Caco-2 (cell line): ENCODE measurements at regions not wholly inside any gene's neighbourhood (a gene's known extent, or its start where the extent isn't known, plus 50 kb on each side); places are given as distances from the start of the nearest gene placed in this dataset.

Experiments
- BruUV-seq: library from RNA; stranded (reverse); fragments of 400-500 nt; replicated peaks from 2 replicates; lab custom pipeline; 2021; lab: Mats Ljungman, UMichigan
- CTCF ChIA-PET: fragments of 300-600 bp; sonication (Branson Sonifier 250); formaldehyde crosslinking; loops from one replicate; lab custom pipeline; 2022; ENCODE audit warnings: antibody characterized with exemption; lab: Charles Lee
- POLR2A ChIA-PET: fragments of 300-600 bp; sonication (Branson Sonifier 250); formaldehyde crosslinking; loops from one replicate; lab custom pipeline; 2022; ENCODE audit warnings: antibody characterized with exemption; lab: Charles Lee
- DNase-seq, 2 experiments: peaks; one replicate each; pipeline versions ENCODE4 v3.0.0 to v3.0.0-alpha.2; 2020 to 2022
- H3K27me3 ChIP-seq: replicated peaks from 2 replicates; pipeline ENCODE4 v1.6.0; 2011; ENCODE audit warnings: low read length; ENCODE audit not compliant: control insufficient read depth, insufficient read depth
- H3K36me3 ChIP-seq: 2 replicates; pipeline ENCODE4 v1.5.1; 2011; ENCODE audit warnings: low read length; ENCODE audit not compliant: control insufficient read depth, insufficient read depth
- H3K4me1 ChIP-seq: fragments of 250-450 bp; sonication (Bioruptor Pico); 2 replicates; pipeline ENCODE4 v1.5.1; 2020; ENCODE audit warnings: mild to moderate bottlenecking
- H3K4me3 ChIP-seq: 2 replicates; pipeline ENCODE4 v1.5.1; 2011; ENCODE audit warnings: low read depth, mild to moderate bottlenecking, control low read depth, low read length
- H3K9me3 ChIP-seq: fragments of 250-450 bp; sonication (Bioruptor Pico); 2 replicates; pipeline ENCODE4 v1.5.1; 2020; ENCODE audit warnings: mild to moderate bottlenecking, moderate library complexity
- H3K27ac Mint-ChIP-seq: one replicate; pipeline ENCODE4 v1.8.0; 2022; ENCODE audit warnings: mixed read lengths; ENCODE audit not compliant: unreplicated experiment
- H3K27me3 Mint-ChIP-seq: one replicate; pipeline ENCODE4 v1.8.0; 2022; ENCODE audit warnings: mixed read lengths; ENCODE audit not compliant: insufficient read depth, unreplicated experiment
- H3K36me3 Mint-ChIP-seq: one replicate; pipeline ENCODE4 v1.8.0; 2022; ENCODE audit warnings: mild to moderate bottlenecking, mixed read lengths; ENCODE audit not compliant: insufficient read depth, unreplicated experiment
- H3K4me1 Mint-ChIP-seq: one replicate; pipeline ENCODE4 v1.8.0; 2022; ENCODE audit warnings: low read depth, mixed read lengths; ENCODE audit not compliant: unreplicated experiment
- H3K4me3 Mint-ChIP-seq: one replicate; pipeline ENCODE4 v1.8.0; 2022; ENCODE audit warnings: mild to moderate bottlenecking, moderate library complexity, mixed read lengths; ENCODE audit not compliant: unreplicated experiment
- H3K9me3 Mint-ChIP-seq: one replicate; pipeline ENCODE4 v1.8.0; 2022; ENCODE audit warnings: mixed read lengths; ENCODE audit not compliant: unreplicated experiment
- intact Hi-C: fragments of 100-400 bp; cut with micrococcal nuclease; formaldehyde crosslinking; loops from one replicate; pipeline ENCODE4 v1.10.0; 2022; ENCODE audit not compliant: unreplicated experiment
- TF ChIP-seq, protein P1 (sequence below), 2 experiments: fragments of 200-600 bp in 1 of 2; IDR thresholded peaks; 1 replicate in 1 of 2; 2 replicates in 1 of 2; pipeline versions ENCODE4 v1.5.1 to v1.8.0; 2011 to 2022; ENCODE audit warnings: antibody characterized with exemption in 1 of 2, control low read depth in 1 of 2, inconsistent platforms in 1 of 2, low read depth in 1 of 2, low read length in 1 of 2, mild to moderate bottlenecking in 1 of 2, moderate library complexity in 1 of 2; ENCODE audit not compliant: insufficient read depth in 1 of 2, severe bottlenecking in 1 of 2, unreplicated experiment in 1 of 2

DNA sequence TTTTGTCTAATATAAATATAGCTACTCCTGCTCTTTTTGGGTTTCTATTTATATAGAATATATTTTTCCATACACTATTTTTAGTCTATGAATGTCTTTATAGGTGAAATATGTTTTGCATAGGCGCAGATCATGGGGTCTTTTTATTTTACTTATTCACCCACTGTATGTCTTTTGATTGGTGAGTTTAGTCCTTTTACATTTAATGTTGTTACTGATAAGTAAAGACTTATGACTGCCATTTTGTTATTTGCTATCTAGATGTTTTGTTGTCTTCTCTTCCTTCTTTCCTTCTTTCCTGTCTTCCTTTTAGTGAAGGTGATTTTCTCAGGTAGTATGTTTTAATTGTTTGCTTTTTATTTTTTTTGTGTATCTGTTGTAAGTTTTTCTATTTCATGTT lies 276.8 kb upstream of the CNTNAP2 start:
- no peaks in the 10 kb centered on the region for H3K9me3 Mint-ChIP-seq

DNA sequence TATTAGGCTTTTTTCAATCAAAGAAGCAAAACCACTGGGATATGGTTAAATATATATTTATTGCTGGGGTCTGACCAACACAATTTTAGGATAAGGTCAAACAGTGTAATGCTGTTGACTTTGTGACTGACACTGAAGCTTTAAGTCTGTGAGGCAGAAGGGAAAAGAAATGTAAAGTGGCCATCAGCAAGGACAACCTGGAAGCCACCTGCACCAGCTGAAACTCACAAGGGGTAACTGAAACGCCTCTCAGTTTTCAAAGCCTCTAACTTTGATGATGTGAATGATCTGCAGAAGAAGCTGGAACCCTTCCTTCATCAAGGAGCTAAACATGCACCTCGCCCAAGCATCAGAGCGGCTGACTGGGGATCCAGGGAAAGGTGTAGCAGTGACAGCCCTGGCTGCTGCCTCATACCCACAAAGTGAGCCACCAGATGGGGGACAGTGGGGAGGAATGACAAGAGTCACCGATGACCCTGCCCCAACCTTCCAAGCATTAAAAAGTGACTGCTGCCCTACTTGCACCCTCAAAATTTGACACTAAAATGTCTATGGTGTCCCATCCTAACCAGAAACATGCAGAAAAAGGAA lies 284.9 kb upstream of the CNTNAP2 start:
- Histone ChIP-seq H3K9me3 (no peaks in the 10 kb centered on the region), H3K4me1 (no peaks in the 10 kb centered on the region), H3K27me3 (no peaks in the 10 kb centered on the region), H3K4me3 (no peak overlapping the region), H3K36me3 (no peaks in the 10 kb centered on the region)
- H3K4me1 Mint-ChIP-seq, result no peaks in the 10 kb centered on the region
- intact Hi-C loops, result no loop called here
- ChIA-PET CTCF (no interaction called here), POLR2A (no interaction called here)
- no peak for DNase-seq
- H3K9me3 Mint-ChIP-seq, result no peaks in the 10 kb centered on the region
- no peak overlapping the region for H3K4me3 Mint-ChIP-seq
- TF ChIP-seq, protein P1, sequence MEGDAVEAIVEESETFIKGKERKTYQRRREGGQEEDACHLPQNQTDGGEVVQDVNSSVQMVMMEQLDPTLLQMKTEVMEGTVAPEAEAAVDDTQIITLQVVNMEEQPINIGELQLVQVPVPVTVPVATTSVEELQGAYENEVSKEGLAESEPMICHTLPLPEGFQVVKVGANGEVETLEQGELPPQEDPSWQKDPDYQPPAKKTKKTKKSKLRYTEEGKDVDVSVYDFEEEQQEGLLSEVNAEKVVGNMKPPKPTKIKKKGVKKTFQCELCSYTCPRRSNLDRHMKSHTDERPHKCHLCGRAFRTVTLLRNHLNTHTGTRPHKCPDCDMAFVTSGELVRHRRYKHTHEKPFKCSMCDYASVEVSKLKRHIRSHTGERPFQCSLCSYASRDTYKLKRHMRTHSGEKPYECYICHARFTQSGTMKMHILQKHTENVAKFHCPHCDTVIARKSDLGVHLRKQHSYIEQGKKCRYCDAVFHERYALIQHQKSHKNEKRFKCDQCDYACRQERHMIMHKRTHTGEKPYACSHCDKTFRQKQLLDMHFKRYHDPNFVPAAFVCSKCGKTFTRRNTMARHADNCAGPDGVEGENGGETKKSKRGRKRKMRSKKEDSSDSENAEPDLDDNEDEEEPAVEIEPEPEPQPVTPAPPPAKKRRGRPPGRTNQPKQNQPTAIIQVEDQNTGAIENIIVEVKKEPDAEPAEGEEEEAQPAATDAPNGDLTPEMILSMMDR (IDR thresholded peaks at IDR 0.05; ENCODE audit: insufficient read depth in 1 of 2, low read depth in 1 of 2, low read length in 1 of 2, severe bottlenecking in 1 of 2, unreplicated experiment in 1 of 2), result no peak
- H3K27me3 Mint-ChIP-seq, result no peaks in the 10 kb centered on the region
- no peaks in the 10 kb centered on the region for H3K36me3 Mint-ChIP-seq
- H3K27ac Mint-ChIP-seq, result no peak overlapping the region
- no TSS peak for BruUV-seq

More for the DNA sequence above, 276.8 kb upstream of the CNTNAP2 start:
- Histone ChIP-seq H3K27me3 (no peaks in the 10 kb centered on the region), H3K4me1 (no peaks in the 10 kb centered on the region), H3K36me3 (no peaks in the 10 kb centered on the region), H3K9me3 (no peaks in the 10 kb centered on the region), H3K4me3 (no peak overlapping the region)
- Mint-ChIP-seq H3K27ac (no peak overlapping the region), H3K27me3 (no peaks in the 10 kb centered on the region), H3K4me1 (no peaks in the 10 kb centered on the region), H3K36me3 (no peaks in the 10 kb centered on the region), H3K4me3 (no peak overlapping the region)
- no peak for DNase-seq
- POLR2A ChIA-PET, result no interaction called here
- intact Hi-C loops, result no loop called here
- TF ChIP-seq, protein P1 (IDR thresholded peaks at IDR 0.05; ENCODE audit: insufficient read depth in 1 of 2, low read depth in 1 of 2, low read length in 1 of 2, severe bottlenecking in 1 of 2, unreplicated experiment in 1 of 2), result no peak
- BruUV-seq, result no TSS peak
- CTCF ChIA-PET, result no interaction called here

DNA sequence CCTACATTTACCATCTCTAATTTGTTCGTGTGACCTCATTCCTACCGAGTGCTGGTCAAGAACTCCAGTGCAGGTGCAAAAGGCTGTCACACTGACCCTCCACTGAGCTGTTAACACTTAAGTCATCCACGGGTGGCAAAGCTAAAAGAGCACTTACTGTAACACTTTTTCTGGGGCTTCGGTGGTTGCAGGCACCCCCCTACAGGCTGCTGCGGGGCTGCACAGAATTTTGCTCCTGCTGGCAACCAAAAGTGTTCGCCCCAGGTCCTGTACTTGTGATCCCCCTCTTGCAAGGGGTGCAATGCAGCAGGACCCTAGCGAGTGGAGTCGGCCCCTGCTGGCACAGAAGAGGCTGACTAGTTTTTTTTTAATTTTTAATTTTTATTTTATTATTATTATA lies 298.9 kb upstream of the CNTNAP2 start:
- DNase-seq, result no peak
- Histone ChIP-seq H3K4me1 (no peaks in the 10 kb centered on the region), H3K9me3 (no peaks in the 10 kb centered on the region), H3K27me3 (no peaks in the 10 kb centered on the region), H3K4me3 (no peak overlapping the region), H3K36me3 (no peaks in the 10 kb centered on the region)
- no peak overlapping the region for H3K27ac Mint-ChIP-seq
- ChIA-PET POLR2A (no interaction called here), CTCF (no interaction called here)
- intact Hi-C loops, result loop anchor here (1.0 kb wide), 1 partner anchor 164 kb away; no protein-coding TSS in a partner anchor
- peaks cover 7% of the 10 kb centered on the region for H3K9me3 Mint-ChIP-seq
- no peaks in the 10 kb centered on the region for H3K27me3 Mint-ChIP-seq
- TF ChIP-seq, protein P1 (IDR thresholded peaks at IDR 0.05; ENCODE audit: insufficient read depth in 1 of 2, low read depth in 1 of 2, low read length in 1 of 2, severe bottlenecking in 1 of 2, unreplicated experiment in 1 of 2), result no peak
- BruUV-seq, result no TSS peak
- no peaks in the 10 kb centered on the region for H3K4me1 Mint-ChIP-seq
- no peaks in the 10 kb centered on the region for H3K36me3 Mint-ChIP-seq
- no peak overlapping the region for H3K4me3 Mint-ChIP-seq
